Activated T-cell treated with anti-CD3 and anti-CD28 coated beads, Interleukin-2, amount 50 U/mL, for 24 hours (primary cell): ENCODE measurements at regions not wholly inside any gene's neighbourhood (a gene's known extent, or its start where the extent isn't known, plus 50 kb on each side); places are given as distances from the start of the nearest gene placed in this dataset.
"Not testable (repeated sequence)": the region's sequence is repeated elsewhere in the genome, so short reads cannot be mapped to it uniquely, and the experiment has no call there.

Experiments
- DNase-seq: peaks from one replicate; pipeline ENCODE4 v3.0.0-alpha.2; 2020
- H3K27ac Mint-ChIP-seq: 2 replicates; pipeline ENCODE4 v1.8.0; 2020; ENCODE audit warnings: mild to moderate bottlenecking, mixed read lengths
- H3K27me3 Mint-ChIP-seq: 2 replicates; pipeline ENCODE4 v1.8.0; 2020; ENCODE audit warnings: mixed read lengths
- H3K36me3 Mint-ChIP-seq: 2 replicates; pipeline ENCODE4 v1.8.0; 2020; ENCODE audit warnings: low read depth, mixed read lengths
- H3K4me1 Mint-ChIP-seq: 2 replicates; pipeline ENCODE4 v1.8.0; 2020; ENCODE audit warnings: low read depth, mixed read lengths
- H3K4me3 Mint-ChIP-seq: 2 replicates; pipeline ENCODE4 v1.8.0; 2020; ENCODE audit warnings: mild to moderate bottlenecking, moderate library complexity, mixed read lengths
- H3K9me3 Mint-ChIP-seq: 2 replicates; pipeline ENCODE4 v1.8.0; 2020; ENCODE audit warnings: mixed read lengths

DNA sequence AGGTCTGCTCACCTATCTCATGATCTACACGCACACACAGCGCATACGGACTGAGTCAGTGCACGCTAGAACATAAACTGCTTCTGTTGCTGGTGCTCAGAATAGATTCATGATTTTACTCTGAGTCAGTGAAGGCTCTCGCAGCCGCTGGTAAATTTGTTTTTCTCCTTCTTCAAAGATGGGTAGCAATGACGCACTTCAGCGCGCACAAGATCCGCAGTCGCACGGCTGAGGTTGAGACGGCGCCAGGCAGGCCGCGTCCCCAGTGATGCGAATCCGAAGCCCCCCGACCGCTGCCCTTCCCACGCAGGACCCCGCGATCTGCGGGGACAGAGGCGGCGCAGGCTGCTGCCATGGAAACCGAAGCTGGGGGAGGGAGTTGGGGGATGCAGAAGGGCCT is 103.7 kb upstream of the USP29 start:
- H3K9me3 Mint-ChIP-seq: peaks cover 45% of the 10 kb centered on the region
- H3K4me3 Mint-ChIP-seq: no peak overlapping the region
- no peaks in the 10 kb centered on the region for H3K27me3 Mint-ChIP-seq
- H3K4me1 Mint-ChIP-seq: no peaks in the 10 kb centered on the region
- H3K36me3 Mint-ChIP-seq: no peaks in the 10 kb centered on the region
- no peak for DNase-seq
- no peak overlapping the region for H3K27ac Mint-ChIP-seq

DNA sequence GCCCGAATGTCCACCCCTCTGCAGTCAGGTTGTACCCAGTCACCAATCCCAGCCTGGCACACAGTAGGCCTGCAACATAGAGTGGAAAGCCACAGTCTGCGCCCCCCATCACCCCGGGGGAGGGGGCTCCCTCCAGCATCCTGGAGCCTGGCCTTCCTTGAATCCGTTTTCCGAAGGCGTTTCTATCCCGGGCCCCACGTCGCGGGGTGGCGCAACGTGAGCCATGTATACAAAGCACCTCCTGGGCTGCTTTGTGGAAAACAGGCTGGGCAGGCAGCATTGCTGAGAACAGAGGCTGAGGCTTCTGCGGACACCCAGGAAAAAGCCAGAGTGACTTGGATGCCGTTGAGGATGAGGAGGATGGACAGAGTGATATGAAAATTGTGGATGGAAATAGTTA is 103.3 kb upstream of the USP29 start:
- H3K9me3 Mint-ChIP-seq: peaks cover 46% of the 10 kb centered on the region
- no peaks in the 10 kb centered on the region for H3K36me3 Mint-ChIP-seq
- H3K4me3 Mint-ChIP-seq: no peak overlapping the region
- DNase-seq: no peak
- no peak overlapping the region for H3K27ac Mint-ChIP-seq
- H3K4me1 Mint-ChIP-seq: no peaks in the 10 kb centered on the region
- H3K27me3 Mint-ChIP-seq: no peaks in the 10 kb centered on the region

DNA sequence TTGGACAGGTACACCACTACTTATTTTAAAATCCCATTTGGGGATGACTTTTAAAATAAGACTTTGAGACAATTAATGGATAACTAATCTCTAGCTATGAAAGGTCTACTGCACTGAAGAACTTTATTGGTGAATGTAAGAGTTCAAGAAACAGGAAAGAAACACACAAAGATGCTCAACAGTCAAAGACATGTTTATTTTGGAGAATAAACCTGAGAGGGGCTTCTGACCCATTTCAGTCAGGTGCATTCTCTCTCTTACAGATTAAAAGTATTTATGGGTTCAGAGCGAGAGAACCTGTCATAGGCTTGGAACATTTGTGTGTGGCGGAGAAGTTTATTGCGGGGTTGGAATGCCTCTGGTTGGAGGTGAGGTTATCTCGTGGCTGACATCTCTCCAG is 94.3 kb upstream of the USP29 start:
- Mint-ChIP-seq H3K4me1 (no peaks in the 10 kb centered on the region), H3K27me3 (no peaks in the 10 kb centered on the region), H3K4me3 (no peak overlapping the region), H3K9me3 (peaks cover 47% of the 10 kb centered on the region), H3K36me3 (peaks cover 2% of the 10 kb centered on the region), H3K27ac (no peak overlapping the region)
- DNase-seq: no peak

DNA sequence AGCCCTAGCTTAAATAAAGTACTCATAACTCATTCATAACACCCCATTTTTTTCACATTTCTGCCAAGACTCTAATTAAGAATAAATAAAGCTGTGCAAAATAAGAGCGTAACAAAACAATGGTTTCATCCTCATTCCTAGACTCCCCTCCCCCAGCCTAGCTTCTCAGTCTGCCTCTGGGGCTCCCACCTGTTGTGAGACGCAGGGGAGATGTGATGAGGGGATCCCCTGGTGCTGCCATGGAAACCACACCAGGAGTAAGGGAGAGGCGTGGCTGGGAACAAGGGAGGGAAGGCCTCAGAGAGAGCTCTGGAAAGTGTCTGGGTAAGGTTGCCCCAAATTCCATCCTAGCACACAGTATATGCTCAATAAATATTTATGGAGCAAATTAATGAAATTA is 93.3 kb upstream of the USP29 start:
- peaks cover 2% of the 10 kb centered on the region for H3K36me3 Mint-ChIP-seq
- no peak overlapping the region for H3K27ac Mint-ChIP-seq
- H3K27me3 Mint-ChIP-seq: no peaks in the 10 kb centered on the region
- no peaks in the 10 kb centered on the region for H3K4me1 Mint-ChIP-seq
- H3K9me3 Mint-ChIP-seq: peaks cover 41% of the 10 kb centered on the region
- no peak for DNase-seq
- no peak overlapping the region for H3K4me3 Mint-ChIP-seq

DNA sequence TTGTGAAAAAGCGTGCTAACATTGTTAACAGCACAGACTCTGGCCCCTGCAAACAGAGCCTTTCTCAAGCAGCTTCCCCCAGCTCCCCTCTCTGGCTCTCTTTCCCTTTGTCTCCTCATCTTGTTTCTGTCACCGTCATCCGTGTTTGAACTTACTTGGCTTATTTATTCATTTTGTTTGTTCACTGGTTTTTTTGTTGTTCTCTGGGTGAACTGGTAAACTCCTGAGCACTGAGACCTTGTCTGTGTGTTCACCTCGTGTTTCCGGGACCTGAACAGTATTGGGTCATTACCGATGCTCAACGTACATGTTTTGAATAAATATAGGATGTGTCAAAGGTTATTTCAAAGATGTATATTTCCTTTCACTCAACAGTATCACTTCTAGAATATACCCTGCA is 92.4 kb upstream of the USP29 start:
- H3K27ac Mint-ChIP-seq: no peak overlapping the region
- no peaks in the 10 kb centered on the region for H3K27me3 Mint-ChIP-seq
- peaks cover 2% of the 10 kb centered on the region for H3K36me3 Mint-ChIP-seq
- no peak overlapping the region for H3K4me3 Mint-ChIP-seq
- peaks cover 40% of the 10 kb centered on the region for H3K9me3 Mint-ChIP-seq
- no peaks in the 10 kb centered on the region for H3K4me1 Mint-ChIP-seq
- no peak for DNase-seq

DNA sequence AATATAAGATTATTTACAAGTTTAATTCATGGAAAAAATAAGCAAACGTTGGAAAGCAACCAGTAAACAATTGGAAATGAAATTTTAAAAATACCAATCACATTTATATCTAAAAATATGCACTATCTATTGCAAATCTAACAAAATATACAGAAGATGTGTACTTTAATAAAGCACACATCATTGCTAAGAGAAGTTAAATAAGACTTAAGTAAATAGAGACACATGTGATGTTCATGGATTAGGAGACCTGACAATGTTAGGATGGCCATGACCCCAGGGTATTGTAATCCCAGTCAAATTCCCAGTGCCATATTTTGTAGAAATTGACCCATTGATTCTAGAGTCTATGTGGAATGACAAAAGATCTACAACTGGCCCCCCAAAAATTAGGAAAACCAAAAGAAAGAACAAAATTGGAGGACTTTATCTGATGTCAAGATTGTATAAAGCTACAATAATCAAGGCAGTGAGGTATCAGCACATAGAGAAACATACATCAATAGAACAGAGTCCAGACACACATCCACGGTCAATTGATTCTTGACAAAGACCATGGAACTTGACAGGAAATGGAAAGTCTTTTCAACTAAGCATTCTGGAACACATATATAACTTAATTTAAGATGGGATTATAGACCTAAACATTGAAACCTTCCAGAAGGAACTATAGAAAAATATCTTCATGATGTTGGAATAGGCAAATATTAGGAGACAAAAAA is 90.8 kb upstream of the USP29 start:
- no peak overlapping the region for H3K27ac Mint-ChIP-seq
- no peak overlapping the region for H3K4me3 Mint-ChIP-seq
- H3K9me3 Mint-ChIP-seq: peaks cover 38% of the 10 kb centered on the region
- H3K27me3 Mint-ChIP-seq: no peaks in the 10 kb centered on the region
- no peak for DNase-seq
- no peaks in the 10 kb centered on the region for H3K4me1 Mint-ChIP-seq
- H3K36me3 Mint-ChIP-seq: peaks cover 2% of the 10 kb centered on the region

DNA sequence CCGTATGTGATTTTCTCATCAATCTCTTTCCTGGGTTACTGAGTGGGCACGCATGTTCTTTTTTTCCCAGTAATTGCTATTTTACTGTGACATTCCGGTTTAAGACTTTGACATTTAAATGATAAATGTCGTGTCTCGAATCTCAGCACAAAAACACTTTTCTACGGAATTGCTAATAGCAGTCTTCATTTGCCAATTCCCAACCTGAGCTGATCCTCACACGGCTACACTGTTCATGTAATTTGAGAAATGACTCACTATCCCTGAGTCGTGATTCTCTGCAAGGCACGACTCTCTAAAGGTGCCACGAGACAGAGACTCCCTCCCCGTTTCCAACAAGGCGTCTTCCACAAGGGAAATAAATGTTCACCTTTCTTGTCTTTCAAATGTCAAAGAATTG is 88.7 kb upstream of the USP29 start:
- H3K27me3 Mint-ChIP-seq: no peaks in the 10 kb centered on the region

DNA sequence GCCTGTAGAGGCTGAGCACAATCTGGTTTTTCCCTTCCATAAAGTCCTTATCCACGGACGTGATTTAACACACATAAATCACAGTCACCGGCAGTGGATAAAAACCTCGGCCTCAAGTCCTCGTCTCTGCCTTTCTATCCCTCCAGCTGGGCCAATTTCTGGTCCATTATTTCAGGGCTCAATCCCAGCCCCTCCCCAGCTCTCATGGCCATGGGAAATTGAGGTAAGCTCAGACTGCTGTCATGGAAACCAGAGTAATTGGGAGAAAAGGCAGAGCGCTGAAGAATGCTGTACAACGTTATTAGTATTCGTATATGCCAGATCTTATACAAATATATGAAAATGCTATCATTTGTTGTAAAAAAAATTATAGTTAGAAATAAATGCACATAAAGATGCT is 86.2 kb upstream of the USP29 start:
- no peaks in the 10 kb centered on the region for H3K4me1 Mint-ChIP-seq
- peaks cover 43% of the 10 kb centered on the region for H3K9me3 Mint-ChIP-seq
- no peaks in the 10 kb centered on the region for H3K27me3 Mint-ChIP-seq
- no peaks in the 10 kb centered on the region for H3K36me3 Mint-ChIP-seq
- DNase-seq: no peak
- H3K27ac Mint-ChIP-seq: no peak overlapping the region
- H3K4me3 Mint-ChIP-seq: no peak overlapping the region

More for the DNA sequence above, 88.7 kb upstream of the USP29 start:
- Mint-ChIP-seq H3K4me3 (no peak overlapping the region), H3K27ac (no peak overlapping the region), H3K9me3 (peaks cover 36% of the 10 kb centered on the region), H3K4me1 (no peaks in the 10 kb centered on the region), H3K36me3 (peaks cover 2% of the 10 kb centered on the region)
- DNase-seq: no peak

DNA sequence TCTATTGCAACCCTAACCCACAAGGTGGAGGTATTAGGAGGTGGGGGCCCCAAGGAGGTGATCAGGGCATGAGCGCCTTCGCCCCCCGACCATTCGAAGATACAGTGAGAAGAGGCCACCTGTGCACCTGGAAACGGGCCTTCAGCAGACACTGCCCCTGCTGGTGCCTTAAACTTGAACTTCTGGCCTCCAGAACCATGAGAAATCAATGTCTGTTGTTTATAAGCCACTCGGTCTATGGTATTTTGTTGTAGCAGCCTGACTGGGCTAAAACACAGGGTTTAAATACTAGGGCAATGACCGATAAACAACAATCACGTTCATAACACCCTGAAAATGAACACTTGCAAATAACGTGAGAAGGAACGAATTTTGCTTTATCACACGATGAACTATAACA is 85.2 kb upstream of the USP29 start:
- peaks cover 48% of the 10 kb centered on the region for H3K9me3 Mint-ChIP-seq
- H3K36me3 Mint-ChIP-seq: no peaks in the 10 kb centered on the region
- H3K4me3 Mint-ChIP-seq: no peak overlapping the region
- H3K27me3 Mint-ChIP-seq: no peaks in the 10 kb centered on the region
- no peak overlapping the region for H3K27ac Mint-ChIP-seq
- DNase-seq: no peak
- no peaks in the 10 kb centered on the region for H3K4me1 Mint-ChIP-seq

DNA sequence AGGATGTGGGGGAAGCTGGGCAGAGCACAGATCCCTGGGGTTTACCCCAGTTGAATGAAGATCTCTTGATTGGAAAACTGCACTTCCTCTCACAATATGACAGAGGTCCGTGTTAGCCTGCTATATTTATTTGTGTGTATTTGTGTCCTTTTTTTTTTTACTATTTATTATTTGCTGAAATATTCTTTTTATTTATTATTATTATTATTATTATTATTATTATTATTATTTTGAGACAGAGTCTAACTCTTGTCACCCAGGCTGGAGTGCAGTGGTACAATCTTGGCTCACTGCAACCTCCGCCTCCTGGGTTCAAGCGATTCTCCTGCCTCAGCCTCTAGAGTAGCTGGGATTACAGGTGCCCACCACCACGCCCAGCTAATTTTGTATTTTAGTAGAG is 84.0 kb upstream of the USP29 start:
- DNase-seq, H3K4me3 Mint-ChIP-seq, H3K36me3 Mint-ChIP-seq, H3K27me3 Mint-ChIP-seq, H3K27ac Mint-ChIP-seq, H3K4me1 Mint-ChIP-seq: not testable (repeated sequence)
- H3K9me3 Mint-ChIP-seq: peaks cover 54% of the 10 kb centered on the region

DNA sequence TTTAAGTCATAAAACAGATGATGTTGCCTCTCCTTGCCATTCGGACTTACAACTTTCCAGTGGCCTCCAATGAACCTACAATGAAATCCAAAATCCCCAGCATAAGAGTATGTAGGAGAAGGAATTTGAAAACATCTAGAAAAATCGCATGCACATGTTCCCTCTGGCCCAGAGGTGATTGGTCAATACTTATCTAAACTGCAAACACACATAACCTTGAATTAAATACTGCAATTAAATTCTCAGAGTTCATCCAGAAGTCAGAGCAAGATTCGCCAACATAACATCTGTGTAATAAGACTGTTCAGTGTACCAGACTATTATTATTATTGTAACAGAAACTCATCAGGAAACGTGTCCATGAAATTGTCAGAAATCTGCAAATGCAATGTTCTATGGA is 82.2 kb upstream of the USP29 start:
- H3K9me3 Mint-ChIP-seq: peaks cover 63% of the 10 kb centered on the region
- no peaks in the 10 kb centered on the region for H3K36me3 Mint-ChIP-seq
- H3K4me1 Mint-ChIP-seq: no peaks in the 10 kb centered on the region
- no peak overlapping the region for H3K27ac Mint-ChIP-seq
- no peak overlapping the region for H3K4me3 Mint-ChIP-seq
- no peak for DNase-seq
- no peaks in the 10 kb centered on the region for H3K27me3 Mint-ChIP-seq

DNA sequence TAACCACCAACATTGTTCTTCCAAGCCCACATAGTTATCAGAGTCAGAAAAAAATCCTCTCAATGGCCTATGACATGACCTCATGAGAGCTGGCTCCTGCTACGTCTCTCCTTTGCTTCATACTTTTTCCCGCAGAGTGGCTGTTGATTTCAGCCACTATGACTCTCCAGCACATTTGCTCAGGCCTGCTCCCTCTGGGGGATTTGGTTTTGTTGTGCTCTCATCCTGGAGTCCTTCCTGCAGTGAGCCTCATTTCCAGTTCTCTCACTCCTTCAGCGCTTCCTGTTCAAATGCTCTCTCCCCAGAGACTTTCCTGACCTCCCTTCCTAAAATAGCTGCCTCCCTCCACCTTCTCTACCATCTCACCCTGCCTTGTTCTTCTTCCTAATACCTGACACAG is 72.0 kb upstream of the USP29 start:
- peaks cover 34% of the 10 kb centered on the region for H3K9me3 Mint-ChIP-seq
- H3K36me3 Mint-ChIP-seq: no peaks in the 10 kb centered on the region
- no peaks in the 10 kb centered on the region for H3K4me1 Mint-ChIP-seq
- DNase-seq: no peak
- no peak overlapping the region for H3K4me3 Mint-ChIP-seq
- H3K27me3 Mint-ChIP-seq: no peaks in the 10 kb centered on the region
- H3K27ac Mint-ChIP-seq: no peak overlapping the region

DNA sequence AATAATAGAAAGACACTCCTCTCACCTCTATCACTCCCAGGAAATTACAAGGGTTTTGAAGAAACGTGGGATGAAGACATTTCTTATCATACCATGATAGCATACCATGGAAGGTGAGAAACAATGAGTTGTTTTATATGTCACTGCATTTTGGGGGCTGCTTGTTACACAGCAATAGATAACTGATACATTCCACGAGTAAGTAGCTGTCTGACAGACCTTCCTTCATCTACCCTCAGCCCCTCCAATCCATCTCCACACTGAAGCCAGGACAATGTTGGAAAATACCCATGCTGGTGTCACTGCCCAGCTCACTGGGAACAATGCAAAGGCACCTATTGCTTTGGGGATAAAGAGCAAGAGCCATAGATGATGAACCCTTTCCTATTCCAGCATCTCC is 68.9 kb upstream of the USP29 start:
- Mint-ChIP-seq H3K9me3 (peaks cover 47% of the 10 kb centered on the region), H3K36me3 (no peaks in the 10 kb centered on the region), H3K27me3 (no peaks in the 10 kb centered on the region), H3K4me3 (no peak overlapping the region), H3K27ac (no peak overlapping the region), H3K4me1 (no peaks in the 10 kb centered on the region)
- no peak for DNase-seq

DNA sequence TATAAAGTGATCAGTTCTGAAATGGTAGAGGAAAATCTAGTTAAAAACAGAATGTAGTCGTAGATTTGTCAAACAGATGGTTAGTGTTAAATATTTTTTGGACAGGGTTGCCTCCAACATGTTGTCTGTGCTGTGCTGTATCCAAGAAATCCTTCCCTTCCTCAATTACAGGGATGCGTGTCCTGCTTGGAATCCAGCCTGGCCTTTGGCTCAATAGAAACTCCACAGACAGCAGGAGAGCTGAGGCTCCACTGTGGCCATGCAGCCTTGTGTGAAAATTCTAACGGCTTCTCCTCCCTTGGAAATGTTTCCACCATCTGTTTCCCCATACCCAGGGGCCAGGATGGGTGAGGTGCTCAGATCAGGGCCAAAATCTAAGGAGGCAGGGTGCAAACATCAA is 67.7 kb upstream of the USP29 start:
- Mint-ChIP-seq H3K36me3 (no peaks in the 10 kb centered on the region), H3K27ac (no peak overlapping the region), H3K4me3 (no peak overlapping the region), H3K9me3 (peaks cover 49% of the 10 kb centered on the region), H3K27me3 (no peaks in the 10 kb centered on the region), H3K4me1 (no peaks in the 10 kb centered on the region)
- DNase-seq: no peak

DNA sequence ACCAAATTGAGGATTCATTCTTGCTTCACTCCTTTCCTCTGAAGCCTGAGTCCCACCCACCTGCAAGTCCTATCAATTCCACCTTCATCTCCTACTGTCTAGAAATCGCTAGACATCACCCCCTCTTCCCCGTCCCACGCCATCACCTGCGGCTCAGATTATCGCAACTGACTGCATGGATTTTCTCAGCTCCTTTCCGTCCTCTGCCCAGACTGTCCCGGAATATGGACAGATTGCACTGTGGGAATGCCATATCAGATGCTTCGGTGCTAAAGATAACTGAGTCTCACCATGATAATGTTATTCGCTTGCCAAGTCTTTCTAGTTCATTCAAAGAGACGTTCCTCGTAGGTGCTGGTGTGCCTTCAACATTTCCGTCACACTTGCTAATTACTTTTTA is 66.4 kb upstream of the USP29 start:
- Mint-ChIP-seq H3K4me3 (no peak overlapping the region), H3K4me1 (no peaks in the 10 kb centered on the region), H3K27ac (no peak overlapping the region), H3K9me3 (peaks cover 47% of the 10 kb centered on the region), H3K36me3 (no peaks in the 10 kb centered on the region), H3K27me3 (no peaks in the 10 kb centered on the region)
- DNase-seq: no peak

DNA sequence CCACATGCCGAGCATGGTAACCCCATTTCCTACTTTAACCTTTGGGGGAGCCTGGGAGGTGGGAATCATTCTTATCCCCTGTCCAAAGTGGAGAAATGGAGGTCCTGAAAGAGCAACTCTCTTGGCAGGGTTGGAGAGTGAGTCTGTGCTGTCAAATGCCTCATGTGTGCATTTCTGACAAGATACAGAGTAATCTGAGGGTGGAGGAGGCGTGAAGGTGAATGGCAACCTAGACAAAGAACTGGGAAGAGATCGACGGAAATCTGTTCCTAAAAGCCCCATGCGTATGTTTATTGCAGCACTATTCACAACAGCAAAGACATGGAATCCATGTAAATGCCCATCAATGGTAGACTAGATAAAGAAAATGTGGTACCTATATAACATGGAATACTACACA is 63.8 kb upstream of the USP29 start:
- Mint-ChIP-seq H3K36me3 (no peaks in the 10 kb centered on the region), H3K27ac (no peak overlapping the region), H3K27me3 (peaks cover 2% of the 10 kb centered on the region), H3K4me1 (no peaks in the 10 kb centered on the region), H3K4me3 (no peak overlapping the region), H3K9me3 (peaks cover 47% of the 10 kb centered on the region)
- no peak for DNase-seq
